Activated T-helper 9 cell treated with anti-CD3 and anti-CD28 coated beads, Interleukin-2, amount 50 U/mL, for 16 hours (primary cell): ENCODE measurements at regions not wholly inside any gene's neighbourhood (a gene's known extent, or its start where the extent isn't known, plus 50 kb on each side); places are given as distances from the start of the nearest gene placed in this dataset.
"Not testable (repeated sequence)": the region's sequence is repeated elsewhere in the genome, so short reads cannot be mapped to it uniquely, and the experiment has no call there.

Experiments
- DNase-seq: peaks from one replicate; pipeline ENCODE4 v3.0.0-alpha.2; 2020; ENCODE audit warnings: low read depth

DNA sequence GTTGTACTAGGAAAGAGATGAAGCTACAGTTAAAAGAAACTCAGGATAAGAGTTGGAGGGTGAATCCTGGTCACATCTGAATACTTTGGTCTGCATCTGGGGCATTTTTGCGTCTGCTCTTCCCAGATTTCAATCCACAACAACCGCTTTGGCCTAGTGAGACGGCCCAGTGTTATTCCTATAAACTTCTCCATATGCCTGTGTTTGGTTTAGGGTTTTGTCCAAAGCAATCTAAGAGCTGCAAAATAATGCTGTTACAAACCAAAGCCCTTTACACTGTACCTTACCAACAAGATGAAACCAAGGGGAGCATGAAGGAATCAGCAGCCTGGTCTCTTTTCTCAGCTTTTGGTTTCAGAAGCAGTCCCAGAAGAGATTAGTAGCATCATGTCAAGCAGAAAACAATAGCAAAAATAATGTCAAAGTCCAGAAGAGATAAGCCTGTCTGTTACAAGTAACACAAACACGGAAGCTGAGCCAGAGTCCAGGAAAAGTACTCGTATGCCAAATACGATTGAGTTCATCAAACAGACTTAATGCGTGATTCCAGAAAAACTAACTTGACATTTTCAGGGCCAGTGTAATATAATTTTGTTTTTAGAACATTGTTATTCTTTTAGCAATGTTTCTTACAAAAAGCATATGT lies 379.9 kb upstream of the ACO1 start:
- DNase-seq: no peak

DNA sequence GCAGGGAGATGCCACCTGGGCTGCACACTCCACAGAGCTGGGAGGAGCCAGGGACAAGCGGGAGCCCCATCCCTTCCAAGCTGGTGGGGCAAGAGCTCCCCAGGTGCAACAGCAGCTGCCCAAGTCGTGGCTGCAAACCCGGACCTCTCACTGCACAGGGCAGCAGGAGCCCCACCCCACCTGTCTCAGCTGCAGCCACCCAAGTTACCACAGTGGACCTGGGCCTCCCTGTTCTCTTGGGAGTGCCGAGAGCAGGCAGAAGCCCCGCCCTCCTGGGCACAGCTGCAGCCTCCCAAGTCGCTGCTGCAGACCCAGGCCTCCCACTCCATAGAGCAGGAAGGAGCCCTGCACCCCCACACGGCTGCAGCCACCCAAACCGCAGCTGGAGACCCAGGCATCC lies 374.1 kb upstream of the ACO1 start:
- no peak for DNase-seq

DNA sequence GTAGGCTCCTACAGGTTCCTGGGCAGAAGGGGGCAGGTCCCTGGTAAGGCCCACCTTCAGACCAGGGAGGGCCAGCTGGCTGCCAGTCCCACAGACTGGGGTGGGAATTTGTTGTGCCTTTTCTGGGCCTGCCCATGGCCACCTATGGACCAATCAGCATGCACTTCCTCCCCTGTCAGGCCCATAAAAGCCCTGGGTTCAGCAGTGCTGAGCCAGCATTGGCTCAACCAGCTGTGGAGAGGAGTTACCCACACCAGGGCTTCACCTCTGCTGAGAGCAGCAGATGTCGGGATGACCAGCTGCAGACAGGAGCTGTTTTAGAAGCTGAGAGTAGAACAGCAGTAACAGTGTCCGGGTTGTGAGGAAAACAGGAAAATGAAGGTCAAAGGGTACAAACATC lies 373.4 kb upstream of the ACO1 start:
- no peak for DNase-seq

DNA sequence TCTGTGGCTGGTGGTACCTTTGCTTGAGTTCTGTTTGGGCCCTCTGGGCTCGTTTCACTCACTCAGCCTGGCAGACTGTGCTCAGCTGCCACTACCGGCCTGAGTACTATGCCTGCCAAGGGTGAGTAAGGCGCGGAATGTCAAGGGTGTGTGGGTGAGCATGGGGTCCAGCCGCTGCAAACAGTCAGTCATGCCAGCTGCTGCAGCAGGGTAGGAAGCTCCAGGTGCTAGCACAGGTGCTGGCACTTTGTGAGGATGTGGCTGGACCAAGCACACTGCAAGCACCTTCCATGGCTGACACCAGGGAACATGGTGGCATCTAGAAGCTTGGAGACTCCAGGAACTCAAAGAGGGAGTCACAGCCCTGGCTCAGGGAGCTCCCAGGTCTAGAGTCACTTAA lies 368.6 kb upstream of the ACO1 start:
- DNase-seq: no peak

- DNase-seq: no peak
Measured at GRCh38 chr9:32045513-32045912, 338.9 kb upstream of the ACO1 start.

GRCh38 chr9:32067261-32067660 lies 317.2 kb upstream of the ACO1 start:
- DNase-seq: no peak

DNA sequence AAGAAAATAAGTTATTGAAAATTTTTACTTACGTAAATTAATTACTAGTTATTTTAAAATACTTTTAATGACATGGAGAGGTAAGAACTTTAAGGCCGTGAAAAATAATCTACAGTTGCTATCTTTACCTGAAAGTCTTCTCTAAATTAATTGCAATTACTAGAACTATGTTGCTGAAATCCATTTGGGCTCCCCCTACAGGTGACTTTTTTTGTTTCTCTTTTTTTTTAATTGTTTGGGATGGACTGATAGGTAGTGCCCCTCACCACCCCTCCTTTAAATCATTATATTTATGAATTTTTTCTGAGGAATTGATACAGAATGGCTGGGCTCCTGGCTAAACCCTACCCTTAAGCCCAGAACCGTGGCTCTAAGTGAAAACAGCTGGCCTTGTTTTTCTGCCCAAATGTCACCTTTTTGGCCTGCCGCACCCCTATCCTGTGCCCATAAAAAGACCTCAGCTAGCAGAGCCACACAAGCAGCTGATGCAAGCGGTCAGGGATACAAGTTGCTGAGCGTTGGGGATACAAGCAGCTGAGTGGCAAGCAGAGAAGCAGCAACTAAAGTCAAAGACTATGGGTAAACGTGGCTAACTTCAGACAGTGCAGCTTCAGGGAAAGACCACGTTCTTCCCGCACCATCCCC lies 315.2 kb upstream of the ACO1 start:
- no peak for DNase-seq

- DNase-seq: no peak
Measured at GRCh38 chr9:32069969-32070368, 314.5 kb upstream of the ACO1 start.

GRCh38 chr9:32072570-32072969 lies 311.9 kb upstream of the ACO1 start:
- DNase-seq: no peak

GRCh38 chr9:32092031-32092430 lies 292.4 kb upstream of the ACO1 start:
- no peak for DNase-seq

GRCh38 chr9:32117291-32117690 lies 267.2 kb upstream of the ACO1 start:
- DNase-seq: no peak

- DNase-seq: no peak
Measured at GRCh38 chr9:32128546-32128945, 255.9 kb upstream of the ACO1 start.

GRCh38 chr9:32130709-32131108 lies 253.7 kb upstream of the ACO1 start:
- DNase-seq: not testable (repeated sequence)

- DNase-seq: no peak
Measured at GRCh38 chr9:32136700-32137339, 247.6 kb upstream of the ACO1 start.

DNA sequence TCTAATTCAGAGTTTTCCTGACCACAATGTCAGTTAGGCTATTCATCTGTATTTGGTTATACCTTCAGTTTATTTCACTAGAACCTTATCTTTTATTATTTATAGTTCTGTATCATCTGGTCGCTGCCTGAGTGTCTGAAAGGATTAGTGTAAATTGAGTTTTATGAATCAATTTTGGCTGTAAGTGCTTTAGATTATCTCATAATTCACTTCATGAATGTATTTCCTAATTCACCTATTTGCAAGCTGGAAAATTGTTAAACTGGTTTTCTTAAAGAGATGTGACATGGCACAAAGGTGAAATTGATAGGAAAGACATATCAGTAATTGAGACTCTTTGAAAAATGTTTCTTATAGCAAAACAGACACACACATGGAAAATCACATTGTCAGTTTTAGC lies 242.4 kb upstream of the ACO1 start:
- no peak for DNase-seq

DNA sequence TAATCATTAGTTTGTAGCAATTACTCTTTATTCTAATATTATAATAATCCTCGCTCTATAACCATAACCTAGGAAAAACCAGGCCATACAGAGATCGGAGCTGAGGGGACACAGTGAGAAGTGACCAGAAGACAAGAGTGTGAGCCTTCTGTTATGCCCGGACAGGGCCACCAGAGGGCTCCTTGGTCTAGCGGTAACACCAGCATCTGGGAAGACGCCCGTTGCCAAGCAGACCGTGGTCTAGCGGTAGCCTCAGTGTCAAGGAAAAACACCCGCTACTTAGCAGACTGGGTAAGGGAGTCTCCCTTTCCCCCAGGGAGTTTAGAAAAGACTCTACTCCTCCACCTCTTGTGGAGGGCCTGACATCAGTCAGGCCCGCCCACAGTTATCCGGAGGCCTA lies 235.9 kb upstream of the ACO1 start:
- not testable (repeated sequence) for DNase-seq

DNA sequence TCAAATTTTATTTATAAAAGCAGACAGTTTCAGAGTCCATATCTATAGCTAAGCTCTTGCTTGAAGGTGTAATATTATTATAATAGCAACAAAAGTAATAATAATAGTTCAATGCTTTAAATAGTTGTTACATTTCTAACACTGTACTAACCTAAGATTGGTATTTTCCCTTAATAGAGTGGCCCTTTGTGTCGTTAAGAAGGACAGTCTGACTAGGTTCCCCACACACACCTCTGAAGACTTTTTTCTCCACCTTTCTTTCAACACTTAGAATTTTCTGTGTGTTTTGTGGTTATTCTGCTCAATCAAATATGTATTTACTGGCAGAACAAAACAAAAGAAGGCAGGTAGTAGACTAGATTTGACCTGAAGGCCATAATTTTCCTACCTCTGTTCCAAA lies 223.2 kb upstream of the ACO1 start:
- no peak for DNase-seq

DNA sequence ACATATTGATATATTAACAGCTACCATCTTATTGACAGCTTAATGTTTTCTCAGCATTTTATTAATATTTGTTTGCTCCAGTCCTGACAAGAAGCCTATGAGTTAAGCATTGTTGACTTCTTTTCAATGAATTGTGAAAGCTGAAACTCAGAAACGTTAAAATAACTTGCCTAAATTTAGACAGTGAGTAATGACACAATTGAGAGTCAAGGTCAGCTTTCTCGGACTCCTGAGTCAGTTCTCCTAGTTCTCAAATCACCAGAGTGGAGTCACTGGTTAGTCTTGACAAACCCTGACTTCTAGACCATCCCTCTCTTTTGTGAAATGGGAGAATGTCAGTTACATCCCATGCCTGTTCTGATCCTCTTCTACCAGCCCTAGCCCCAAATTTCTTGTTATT lies 222.7 kb upstream of the ACO1 start:
- DNase-seq: no peak

GRCh38 chr9:32166316-32166715 lies 218.1 kb upstream of the ACO1 start:
- not testable (repeated sequence) for DNase-seq

DNA sequence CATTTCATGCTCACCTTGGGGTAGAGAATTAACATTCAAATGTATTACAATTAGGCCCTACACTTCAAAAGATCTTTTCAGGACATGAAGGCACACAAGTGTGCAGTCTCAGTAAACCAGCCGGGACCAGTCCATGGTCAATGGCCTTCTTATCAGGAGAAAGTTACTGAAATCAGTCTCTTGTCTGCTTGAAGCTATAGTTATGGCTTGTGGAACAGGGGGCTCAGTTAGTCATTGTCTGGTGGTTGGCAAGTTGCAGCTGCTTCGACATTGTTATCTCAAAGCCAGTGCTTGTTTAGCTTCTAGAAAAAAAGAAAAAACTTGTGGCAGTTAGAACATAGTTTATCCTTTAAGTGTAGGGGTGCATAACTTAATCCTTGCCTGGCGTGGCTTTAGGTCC lies 213.1 kb upstream of the ACO1 start:
- no peak for DNase-seq

DNA sequence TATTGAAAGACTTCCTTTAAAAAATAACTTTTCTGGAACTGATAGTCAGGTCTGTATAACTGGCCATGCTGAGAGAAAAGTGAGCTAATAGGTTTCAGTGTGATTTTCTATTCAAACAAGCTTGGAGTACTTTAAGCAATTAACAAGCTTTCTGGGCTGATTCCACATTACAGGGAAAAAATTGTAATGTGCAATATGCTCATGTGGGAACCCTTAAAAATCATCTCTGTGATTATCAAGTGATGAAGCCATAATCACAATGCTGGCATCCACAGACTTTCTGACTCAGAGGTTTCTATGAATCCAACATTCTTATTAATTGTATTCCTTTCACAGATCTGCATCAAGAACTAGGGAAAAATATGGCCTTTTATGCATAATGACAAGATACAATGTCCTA lies 212.2 kb upstream of the ACO1 start:
- no peak for DNase-seq

DNA sequence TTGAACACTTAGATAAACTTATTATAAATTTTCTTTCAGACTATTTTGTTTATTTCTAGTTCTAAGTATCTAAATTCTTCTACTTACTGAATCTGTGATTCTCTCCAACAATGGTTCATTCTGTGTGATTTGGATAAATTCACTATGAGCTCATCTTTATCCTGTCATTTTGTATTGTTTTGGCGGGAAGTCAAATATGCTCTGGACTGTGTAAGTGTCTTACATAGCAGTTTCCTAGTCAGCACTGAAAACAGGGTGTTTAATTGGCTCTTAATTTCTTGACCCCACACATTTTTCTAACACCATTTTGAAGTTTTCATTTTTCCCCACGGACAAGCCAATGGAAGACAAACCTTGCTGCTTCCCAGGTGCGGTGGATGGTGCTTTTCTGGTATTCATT lies 207.0 kb upstream of the ACO1 start:
- DNase-seq: no peak

- no peak for DNase-seq
Measured at GRCh38 chr9:32180597-32180996, 203.8 kb upstream of the ACO1 start.

DNA sequence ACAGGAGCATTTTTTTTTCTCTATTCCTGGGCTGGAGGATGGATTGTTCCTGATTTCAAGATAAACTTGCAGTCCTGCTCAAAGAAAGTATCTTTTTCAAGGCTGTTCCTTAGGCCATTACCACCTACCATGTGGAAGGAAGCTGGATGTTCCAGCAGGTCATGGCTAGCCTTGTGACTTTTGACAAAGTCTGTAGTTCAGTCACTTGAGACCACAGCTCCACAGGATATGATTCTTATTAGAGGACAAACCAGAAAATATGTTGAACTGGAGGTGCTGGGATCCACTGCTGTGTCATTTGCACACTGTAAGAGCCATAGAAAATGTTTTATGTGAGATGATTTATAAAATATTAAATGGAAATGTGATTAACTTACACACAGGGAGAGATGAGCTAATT lies 184.2 kb upstream of the ACO1 start:
- DNase-seq: no peak
